ENCODE measurements at regions not wholly inside any gene's neighbourhood (a gene's known extent, or its start where the extent isn't known, plus 50 kb on each side); places are given as distances from the start of the nearest gene placed in this dataset.
"Not testable (repeated sequence)": the region's sequence is repeated elsewhere in the genome, so short reads cannot be mapped to it uniquely, and the experiment has no call there.

DNA sequence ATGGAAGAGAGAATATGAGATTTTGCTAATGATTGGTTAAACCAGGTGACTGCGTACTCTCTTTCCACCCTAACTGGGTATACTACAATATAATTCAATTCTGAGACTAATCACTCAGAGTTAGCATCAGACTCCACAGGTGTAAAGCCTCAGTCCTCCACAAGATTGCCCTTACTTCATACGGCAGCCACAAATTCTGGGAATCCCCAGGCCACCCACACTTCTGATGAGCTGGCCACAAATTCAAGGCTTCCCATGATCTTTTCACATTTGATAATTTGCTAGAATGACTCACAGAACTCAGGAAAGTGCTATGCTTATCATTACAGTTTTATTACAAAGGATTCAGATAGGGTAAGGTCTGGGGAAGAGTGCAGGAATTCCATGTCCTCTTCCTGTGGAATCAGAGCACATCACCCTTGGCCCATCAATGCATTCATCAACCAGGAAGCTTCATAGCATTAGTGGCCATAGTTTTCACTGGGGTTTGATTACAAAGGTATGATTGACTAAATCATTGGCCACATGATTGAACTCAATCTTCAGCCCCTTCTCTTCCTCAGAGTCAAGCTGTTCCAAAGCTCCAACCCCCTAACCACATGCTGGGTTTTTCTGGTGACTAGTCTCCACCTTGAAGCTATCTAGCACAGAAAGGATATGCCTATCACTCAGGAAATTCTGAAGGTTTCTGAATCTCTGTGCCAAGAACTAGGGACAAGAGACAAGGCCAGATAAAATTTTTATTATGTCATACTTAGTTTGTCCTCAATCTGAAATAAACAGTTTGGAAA is 131.7 kb downstream of the HHIPL2 start:
- DNase-seq (ENCODE audit: low spot score), result no peak

DNA sequence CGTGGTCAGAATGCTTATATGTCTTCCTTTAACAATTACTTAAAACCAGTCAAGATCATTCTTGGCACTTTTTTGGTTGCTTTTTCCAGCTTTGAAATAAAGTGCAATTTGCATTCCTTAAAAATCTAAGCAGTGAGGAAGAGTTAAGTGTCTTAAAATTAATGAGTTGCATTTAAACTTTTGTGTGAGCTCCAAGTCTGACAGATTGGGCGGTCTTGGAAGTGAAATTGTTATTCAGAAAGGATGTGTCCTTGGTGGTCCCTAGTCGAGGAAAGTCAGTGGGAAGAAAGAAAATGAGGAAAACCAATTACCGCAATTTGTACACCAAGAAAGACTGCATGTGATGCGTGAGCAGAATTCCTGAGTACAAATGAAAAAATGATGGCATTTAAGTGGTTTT is 132.5 kb downstream of the HHIPL2 start:
- no peak for DNase-seq (ENCODE audit: low spot score)

DNA sequence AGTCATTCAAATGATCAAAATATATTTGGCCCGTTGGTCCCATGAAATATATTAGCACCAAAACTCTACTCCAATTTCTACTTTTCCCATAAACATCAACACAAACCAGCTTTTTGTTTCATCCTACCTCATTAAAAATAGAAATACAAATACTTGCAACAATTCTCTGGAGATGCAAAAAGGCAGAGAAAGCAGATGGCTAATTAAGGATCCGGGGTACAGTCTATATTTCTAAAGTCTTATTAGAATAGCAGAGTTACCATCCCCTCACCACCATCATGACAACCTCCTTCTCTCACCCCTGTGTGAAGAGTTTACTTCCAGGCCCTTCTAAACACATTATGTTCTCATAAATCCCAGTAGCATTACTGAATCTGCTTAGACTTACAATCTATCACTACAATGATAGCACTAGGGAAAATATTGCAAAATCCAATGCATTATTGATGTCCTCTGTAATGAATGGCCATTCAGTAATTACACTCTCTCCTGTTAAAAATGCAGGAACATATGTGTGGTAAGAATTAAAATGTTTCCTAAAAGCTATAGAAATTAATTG is 133.8 kb downstream of the HHIPL2 start:
- no peak for DNase-seq (ENCODE audit: low spot score)

DNA sequence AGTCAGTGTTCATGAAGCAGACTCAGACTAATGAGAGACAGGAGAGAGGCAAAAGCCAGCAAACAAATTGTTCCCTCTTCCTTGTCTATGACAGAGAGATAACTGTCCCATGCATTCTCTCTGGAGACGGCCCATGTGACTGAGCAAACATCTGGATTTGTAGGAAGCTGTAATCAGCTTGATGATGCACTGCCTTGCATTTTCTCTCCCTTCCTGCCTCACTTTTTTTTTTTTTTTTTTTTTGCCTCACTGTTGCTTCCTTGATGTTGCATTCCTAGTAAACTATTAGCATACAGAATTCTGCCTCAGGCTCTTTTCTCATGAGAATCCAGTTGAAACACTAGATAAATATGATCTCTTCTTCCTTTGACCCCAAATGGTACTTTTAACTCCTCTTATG is 134.5 kb downstream of the HHIPL2 start:
- DNase-seq (ENCODE audit: low spot score), result no peak

DNA sequence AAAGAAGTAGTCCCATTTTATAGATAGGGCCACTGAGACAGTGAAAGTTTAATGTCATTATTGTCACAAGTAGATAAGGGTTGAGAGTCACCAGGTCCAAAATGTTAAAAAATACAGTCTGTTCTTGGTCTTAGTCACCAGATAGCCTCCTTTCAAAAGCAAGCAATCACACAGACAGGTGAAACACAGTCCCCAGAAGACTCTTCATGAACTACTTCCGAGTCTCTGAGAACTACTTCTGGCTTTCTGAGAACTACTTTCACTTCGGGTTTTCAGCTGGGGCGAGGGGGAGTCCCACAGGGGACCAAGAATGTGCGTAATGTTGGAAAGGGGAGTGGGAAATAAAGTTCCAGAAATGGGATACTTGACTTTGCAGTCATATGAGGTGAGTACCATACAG is 143.2 kb downstream of the HHIPL2 start:
- DNase-seq (ENCODE audit: low spot score), result no peak

DNA sequence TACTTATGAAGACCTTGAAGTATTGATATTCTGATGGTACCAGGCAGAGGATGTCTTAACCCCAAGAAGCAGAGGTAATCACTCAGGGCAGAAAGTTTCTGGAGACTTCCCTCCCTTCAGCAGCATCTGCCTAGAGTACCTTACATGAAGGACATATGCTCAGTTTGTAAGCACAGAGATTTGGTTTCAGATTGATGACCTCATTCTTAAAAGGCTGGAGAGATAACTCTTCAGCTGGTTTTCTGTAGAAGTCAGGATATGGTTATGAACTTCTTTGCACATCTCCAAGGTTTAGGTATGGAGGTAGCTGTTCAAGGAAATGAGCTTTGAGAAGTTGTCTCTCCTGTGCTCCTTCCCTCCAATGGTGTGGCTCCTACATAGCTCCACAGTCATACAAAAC is 148.7 kb downstream of the HHIPL2 start:
- DNase-seq (ENCODE audit: low spot score), result no peak

DNA sequence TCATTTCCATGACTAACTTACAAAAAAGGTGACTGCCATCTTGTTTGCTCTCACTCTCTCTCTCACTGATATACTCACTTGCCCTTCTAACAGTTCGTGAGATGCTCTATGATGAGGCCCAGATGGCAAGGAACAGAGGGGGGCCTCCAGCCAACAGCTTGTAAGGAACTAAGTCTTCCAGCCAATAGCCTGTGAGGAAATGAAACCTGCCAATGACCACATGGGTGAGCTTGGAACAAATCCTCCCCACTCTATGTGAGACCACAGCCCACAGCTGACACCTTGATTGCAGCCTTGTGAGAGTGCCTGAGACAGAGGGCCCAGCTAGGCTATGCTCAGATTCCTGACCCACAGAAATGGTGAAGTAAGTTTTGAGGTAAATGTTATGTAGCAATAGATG is 153.7 kb downstream of the HHIPL2 start:
- DNase-seq (ENCODE audit: low spot score), result no peak

DNA sequence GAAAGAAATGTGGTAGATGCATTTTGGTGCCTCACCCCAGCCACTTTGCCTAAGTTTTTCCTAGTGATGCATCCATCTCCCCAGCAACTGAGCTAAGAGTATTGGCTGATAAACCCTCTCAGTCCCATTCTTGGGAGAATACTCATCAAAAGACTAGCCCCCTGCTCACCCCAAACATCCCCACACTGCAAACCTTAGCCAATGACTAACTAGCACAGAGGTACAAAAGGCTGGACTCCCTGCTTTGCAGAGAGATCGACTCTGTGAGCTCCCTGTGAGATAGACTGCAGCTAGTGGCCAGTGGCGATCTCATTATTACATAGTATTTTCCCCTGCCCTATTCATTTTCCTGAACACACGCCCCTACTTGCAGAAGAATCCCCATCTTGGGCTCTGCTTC is 155.3 kb downstream of the HHIPL2 start:
- DNase-seq (ENCODE audit: low spot score), result no peak

DNA sequence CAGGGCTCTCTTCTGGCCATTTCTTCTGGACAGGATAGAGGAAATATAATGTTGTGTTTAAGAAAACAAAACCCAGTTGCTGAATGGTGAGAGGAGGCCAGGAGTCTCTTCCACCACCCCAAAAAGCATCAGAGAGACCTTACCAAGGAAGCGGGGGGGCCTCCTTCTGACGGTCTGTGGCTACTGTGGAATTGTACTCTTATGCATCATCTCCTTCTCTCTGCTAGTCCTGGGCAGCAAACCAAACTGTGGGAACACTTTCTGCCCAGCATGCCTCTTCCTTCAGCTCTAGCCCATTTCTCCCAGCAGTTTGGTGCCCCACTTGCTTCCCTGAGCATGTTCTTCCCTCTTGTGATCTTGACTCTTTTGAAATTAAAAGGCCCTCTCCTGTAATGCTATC is 157.7 kb downstream of the HHIPL2 start:
- no peak for DNase-seq (ENCODE audit: low spot score)

DNA sequence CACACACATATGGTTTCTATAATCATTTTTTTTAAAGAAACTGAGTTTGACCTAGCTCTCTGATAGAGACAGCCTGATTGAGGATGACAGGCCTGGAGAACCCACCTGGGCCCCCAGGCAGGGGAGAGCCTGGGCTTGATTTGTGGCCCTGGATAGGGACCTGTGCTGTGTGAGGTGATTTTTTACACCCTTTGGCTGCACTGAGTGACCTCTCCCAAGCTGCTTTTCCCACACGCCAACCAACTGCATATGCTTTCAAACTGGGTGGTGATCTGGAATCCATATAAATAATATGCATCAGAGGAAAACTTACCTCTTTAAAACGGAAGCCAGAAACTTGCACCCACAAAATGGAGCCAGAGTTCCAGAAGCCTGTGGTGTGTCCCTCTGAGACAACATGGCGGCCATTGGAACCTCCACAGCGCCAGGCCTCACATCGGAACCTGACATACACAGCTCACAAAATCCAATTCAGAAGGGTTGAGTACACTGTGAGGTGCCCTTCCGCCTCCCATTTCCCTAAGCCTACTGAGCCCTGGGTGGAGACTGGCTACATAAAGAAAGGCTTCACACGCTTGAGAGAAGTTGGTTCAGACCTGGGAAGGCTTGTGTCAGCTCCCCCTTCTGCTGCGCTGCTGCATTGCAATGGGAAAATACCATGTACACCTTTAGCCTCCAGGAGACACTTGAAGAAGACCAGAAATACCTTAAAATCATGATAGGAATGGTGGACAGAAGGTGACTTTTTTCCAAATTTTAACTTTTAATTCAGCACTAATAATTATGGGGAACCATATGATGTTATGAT is 160.7 kb downstream of the HHIPL2 start:
- no peak for DNase-seq (ENCODE audit: low spot score)

DNA sequence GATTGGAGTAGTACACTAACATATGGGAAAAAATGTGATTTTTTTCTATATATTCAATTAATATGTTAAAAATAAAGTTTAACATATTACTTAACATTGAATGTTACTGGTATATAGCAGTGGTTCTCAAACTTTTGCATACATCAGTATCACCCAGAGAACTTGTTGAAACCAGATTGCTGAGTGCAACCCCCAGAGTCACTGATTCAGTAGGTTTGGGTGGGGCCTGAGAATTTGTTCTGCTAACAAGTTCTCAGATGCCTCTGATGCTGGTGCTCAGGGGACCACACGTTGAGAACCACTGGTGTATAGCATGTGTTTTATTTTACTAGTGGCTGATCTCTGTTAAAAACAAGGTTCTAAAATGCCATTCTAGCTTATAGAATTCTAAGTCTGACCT is 161.9 kb downstream of the HHIPL2 start:
- DNase-seq (ENCODE audit: low spot score), result no peak

DNA sequence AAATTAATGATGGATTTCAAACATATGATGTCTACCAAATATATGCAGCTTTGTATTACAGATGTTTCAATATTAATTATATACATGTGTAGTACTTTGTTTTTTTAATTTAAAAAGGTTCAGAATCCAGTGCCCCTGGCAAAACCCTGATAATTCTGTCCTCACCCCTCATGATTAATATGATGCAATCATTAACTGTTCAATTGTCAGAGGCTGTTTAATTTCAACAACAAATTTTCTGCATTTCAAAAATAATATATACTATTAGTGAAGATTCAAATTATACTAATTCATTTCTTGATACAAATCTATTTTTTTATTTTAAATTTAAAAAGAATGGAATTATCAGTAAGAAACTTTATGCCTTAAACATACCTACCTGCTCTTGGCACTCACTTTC is 162.6 kb downstream of the HHIPL2 start:
- no peak for DNase-seq (ENCODE audit: low spot score)

DNA sequence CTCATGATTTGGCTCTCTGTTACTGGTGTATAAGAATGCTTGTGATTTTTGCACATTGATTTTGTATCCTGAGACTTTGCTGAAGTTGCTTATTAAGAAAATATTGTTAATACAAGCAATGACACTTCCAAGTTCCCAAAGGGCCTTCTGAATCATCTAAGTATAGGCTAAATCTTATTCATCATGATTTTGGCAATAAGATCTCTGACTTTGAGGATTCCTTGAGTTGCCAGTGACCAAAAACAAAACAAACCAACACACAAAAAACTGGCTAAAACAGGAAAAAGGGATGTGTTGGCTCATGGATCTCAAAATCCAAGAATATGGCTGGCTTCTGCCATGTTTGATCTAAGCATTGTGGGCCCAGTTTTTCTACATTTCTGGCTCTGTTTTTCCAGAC is 163.4 kb downstream of the HHIPL2 start:
- no peak for DNase-seq (ENCODE audit: low spot score)

DNA sequence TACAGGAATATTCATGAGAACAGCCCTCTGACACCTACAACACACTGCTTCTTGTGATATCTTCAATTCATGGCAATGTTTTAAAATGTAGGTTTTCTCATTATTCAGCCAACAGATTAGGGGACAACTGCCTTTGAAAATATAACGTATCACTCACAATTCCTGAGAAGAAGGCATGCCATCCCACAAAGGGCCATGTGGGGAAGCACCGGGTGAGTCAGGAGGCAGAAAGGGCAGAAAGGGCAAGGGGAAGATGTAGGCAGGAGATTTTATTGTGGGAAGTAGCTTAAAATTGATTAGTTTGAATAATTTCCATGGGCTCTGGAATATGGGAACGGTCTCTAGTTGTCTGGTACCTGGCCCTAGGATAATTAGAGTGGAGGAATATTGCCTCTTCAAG is 165.7 kb downstream of the HHIPL2 start:
- no peak for DNase-seq (ENCODE audit: low spot score)

DNA sequence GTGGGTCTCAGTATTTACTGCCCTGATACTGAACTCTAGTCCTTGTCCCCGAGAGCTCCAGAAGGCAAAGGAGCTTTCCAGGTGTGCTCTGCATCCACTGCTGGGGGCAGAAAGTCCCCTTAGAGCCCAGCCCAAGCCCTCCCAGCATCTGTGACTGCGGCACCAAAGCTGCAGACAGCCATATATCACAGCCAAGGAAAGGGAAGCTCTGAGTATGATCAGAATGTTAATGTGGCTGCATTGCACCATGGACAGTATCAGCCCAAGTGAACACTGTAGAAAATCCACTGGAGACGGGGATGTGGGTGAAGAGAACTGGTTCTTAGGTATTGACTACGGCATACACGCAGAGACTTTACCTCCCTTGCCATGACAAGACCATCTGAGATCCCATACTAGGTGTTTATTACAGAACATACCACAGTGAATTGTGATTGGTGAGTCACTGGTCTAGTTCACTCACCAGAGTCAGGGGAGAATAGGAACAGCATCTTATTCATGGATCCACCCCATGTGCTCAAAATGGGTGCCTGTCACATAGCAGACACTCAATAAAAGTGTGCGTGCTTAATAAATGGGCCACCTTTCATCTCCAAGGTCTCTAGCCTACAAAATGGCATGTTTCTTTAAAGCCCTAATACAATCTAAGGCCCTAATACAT is 170.3 kb downstream of the HHIPL2 start:
- no peak for DNase-seq (ENCODE audit: low spot score)

DNA sequence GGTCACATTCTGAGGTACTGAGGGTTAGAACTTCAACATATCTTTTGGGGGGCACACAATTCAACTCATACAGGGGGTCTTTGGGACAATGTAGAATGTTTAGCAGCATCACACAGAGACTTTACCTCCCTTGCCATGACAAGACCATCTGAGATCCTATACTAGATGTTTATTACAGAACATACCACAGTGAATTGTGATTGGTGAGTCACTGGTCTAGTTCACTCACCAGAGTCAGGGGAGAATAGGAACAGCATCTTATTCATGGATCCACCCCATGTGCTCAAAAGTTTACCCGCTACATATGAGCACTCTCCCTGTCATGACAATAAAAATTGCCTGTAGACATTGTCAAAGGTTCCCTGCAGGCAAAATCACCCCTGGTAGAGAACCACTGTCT is 171.1 kb downstream of the HHIPL2 start:
- DNase-seq (ENCODE audit: low spot score), result not testable (repeated sequence)

DNA sequence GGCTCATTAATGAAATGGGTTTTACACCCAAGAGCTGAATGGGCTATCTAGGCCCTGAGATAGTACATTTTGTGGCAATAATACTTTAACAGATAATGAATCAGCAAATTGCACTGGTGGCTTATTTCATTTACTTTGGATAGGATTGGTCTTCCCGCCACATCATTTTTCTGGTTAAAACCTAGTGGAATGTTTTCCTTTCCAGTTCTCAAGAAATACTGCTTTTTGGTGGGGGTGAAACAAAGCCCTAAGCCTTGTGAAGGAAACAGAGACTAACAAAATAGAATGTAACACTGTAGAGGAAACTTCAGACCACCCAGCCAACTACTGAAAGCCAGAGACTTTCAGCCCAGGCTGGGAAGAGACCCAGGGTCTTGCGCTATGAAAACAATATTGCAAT is 172.2 kb downstream of the HHIPL2 start:
- DNase-seq (ENCODE audit: low spot score), result no peak

DNA sequence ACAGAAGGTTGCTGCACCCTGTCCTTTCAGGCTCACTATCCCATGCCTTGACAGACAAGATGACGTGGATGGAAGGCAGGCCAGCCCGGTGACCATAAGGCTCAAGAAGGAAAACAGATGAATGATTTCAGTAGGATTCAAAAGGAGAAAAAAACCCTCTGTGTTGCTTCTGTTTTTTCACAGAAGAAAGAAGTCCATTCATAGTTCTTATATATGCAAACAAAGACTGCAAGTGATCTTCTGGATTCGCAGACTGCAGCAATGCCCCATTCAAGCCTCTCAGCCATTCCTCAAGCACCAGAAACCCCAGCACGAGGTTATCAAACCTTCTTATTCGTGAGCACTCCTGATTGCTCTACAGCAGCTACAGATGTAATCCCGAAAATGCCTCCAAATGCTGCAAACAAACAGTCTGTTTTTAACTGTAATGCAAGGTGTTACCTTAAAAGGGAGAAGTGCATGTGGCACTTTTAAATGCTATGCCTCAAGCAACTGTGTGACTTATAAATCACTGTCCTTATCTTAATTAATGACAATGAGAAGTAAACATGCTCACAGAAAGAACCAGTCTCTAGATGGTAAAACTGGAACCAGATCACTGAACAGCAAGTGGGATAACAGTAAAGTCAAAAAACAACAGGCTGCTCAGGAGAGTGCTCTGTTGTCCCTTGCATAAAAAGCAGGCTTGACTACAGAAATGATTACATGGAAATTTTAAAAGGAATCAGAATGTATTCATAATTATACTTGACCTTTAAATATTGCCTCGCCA is 173.9 kb downstream of the HHIPL2 start:
- peak; percentile 53 for DNase-seq (ENCODE audit: low spot score)

DNA sequence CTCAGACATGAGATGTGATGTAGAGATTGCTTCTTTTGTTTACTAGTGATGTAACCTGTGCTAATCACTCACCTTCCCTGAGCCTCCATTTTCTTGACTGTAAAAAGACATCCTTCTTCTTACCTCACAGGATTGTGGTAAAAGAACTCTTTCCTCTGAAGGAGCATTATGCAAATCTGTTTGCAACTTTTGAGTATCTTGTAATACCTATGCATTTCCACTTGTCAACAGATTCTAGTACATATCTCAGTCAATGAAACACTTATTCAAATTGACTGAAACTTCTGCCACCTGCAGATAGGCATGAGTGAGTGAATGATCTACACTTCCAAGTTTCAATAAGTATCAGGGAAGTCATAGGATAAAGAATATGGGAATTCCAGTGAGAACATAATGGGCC is 174.7 kb downstream of the HHIPL2 start:
- no peak for DNase-seq (ENCODE audit: low spot score)

DNA sequence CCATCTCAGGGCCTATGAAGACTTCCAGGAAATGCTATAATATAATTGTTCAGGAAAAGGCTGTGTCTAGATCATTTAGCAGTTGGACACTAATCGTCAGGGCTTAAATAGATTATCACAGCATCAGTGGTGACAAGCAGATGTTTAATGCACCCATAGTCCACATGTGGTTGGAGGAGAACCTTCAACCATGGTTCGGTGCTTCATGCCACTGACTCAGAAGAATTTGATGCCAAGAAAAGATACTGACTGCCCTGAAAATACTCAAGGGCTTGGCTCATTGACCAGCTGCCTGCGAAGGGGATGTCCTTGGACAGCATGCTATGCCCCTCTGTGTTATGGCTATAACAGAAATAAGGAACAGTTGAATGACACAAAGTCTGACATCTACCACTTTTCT is 175.7 kb downstream of the HHIPL2 start:
- no peak for DNase-seq (ENCODE audit: low spot score)

DNA sequence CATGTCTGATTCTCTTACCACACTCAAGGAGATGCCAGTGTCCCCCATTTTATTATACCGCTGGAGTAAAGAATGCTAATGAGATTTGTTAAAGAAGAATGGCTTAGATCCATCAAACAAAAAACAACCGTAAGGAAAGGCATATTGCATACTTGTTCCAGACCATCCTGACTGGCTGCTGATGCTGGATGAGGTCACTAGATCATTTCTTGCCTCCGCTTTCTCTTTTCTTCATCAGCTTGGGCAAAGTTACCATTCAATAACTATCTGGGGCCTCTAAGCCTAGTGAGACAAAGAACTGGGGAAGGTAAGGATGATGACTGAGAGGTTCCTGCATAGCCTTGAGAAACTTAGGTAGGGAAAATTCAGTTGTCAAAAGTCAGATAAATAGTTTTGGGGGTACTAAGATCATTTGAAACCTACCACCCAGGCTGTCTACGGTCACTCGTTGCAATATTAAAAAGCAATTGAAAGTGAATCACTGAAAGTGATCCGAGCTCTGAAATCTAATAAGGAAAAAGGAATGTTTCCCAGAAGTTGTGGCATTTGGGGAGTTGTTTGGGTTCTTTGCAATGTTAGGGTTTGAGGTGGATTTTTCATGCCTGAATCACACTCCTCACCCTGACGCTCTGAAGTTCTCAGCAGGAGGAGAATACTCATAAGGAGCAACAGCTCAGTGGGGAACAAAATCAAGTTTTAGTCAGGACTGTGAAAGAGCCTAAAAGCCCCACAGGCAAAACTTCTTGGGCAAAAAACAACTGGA is 176.8 kb downstream of the HHIPL2 start:
- no peak for DNase-seq (ENCODE audit: low spot score)
